NCI-H2227 (cell line): ENCODE measurements at regions not wholly inside any gene's neighbourhood (a gene's known extent, or its start where the extent isn't known, plus 50 kb on each side); places are given as distances from the start of the nearest gene placed in this dataset.
"Not testable (repeated sequence)": the region's sequence is repeated elsewhere in the genome, so short reads cannot be mapped to it uniquely, and the experiment has no call there.

Experiments used
- DNase-seq: peaks from one replicate; lab custom pipeline; 2025; ENCODE audit not compliant: unreplicated experiment; lab: John Stamatoyannopoulos, UW

- no peak for DNase-seq
These were observed 71.6 kb downstream of the TFAP2A start for GRCh38 chr6:10343320-10343719.

- no peak for DNase-seq
These were observed 73.3 kb downstream of the TFAP2A start for GRCh38 chr6:10341605-10342004.

GRCh38 chr6:10338151-10338550 lies 76.7 kb downstream of the TFAP2A start:
- no peak for DNase-seq

- not testable (repeated sequence) for DNase-seq
These were observed 77.5 kb downstream of the TFAP2A start for GRCh38 chr6:10337376-10337775.

GRCh38 chr6:10332111-10332510 lies 82.8 kb downstream of the TFAP2A start:
- no peak for DNase-seq

- no peak for DNase-seq
These were observed 83.4 kb downstream of the TFAP2A start for GRCh38 chr6:10331334-10331968.

GRCh38 chr6:10330515-10330914 lies 84.4 kb downstream of the TFAP2A start:
- no peak for DNase-seq

GRCh38 chr6:10323018-10323417 lies 91.9 kb downstream of the TFAP2A start:
- DNase-seq, result peak; percentile 42

- no peak for DNase-seq
These were observed 94.6 kb downstream of the TFAP2A start for GRCh38 chr6:10320291-10320690.

GRCh38 chr6:10316373-10316721 lies 98.5 kb downstream of the TFAP2A start:
- peak; percentile 20 for DNase-seq

- DNase-seq, result no peak
These were observed 99.1 kb downstream of the TFAP2A start for GRCh38 chr6:10315658-10316372.

- no peak for DNase-seq
These were observed 99.8 kb downstream of the TFAP2A start for GRCh38 chr6:10315034-10315433.

- DNase-seq, result no peak
These were observed 100.5 kb downstream of the TFAP2A start for GRCh38 chr6:10314163-10314955.

- no peak for DNase-seq
These were observed 101.1 kb downstream of the TFAP2A start for GRCh38 chr6:10313799-10314162.

- DNase-seq, result no peak
These were observed 102.4 kb downstream of the TFAP2A start for GRCh38 chr6:10312445-10312844.

- DNase-seq, result not testable (repeated sequence)
These were observed 103.1 kb downstream of the TFAP2A start for GRCh38 chr6:10311546-10312405.

GRCh38 chr6:10310826-10311225 lies 104.0 kb downstream of the TFAP2A start:
- DNase-seq, result peak; percentile 33

- DNase-seq, result no peak
These were observed 104.6 kb downstream of the TFAP2A start for GRCh38 chr6:10310330-10310653.

- DNase-seq, result peak; percentile 16
These were observed 105.2 kb downstream of the TFAP2A start for GRCh38 chr6:10309457-10310329.

- DNase-seq, result no peak
These were observed 107.4 kb downstream of the TFAP2A start for GRCh38 chr6:10307476-10307875.
